A549 (cell line): ENCODE measurements at regions not wholly inside any gene's neighbourhood (a gene's known extent, or its start where the extent isn't known, plus 50 kb on each side); places are given as distances from the start of the nearest gene placed in this dataset.

Source experiments
- ATAC-seq, 2 experiments: fragments of 200-7000 bp in 1 of 2; fragments of >200 bp in 1 of 2; cut with Nextera tagmentation in 1 of 2; cut with Tn5 transposase in 1 of 2; 3 replicates each; pipeline versions ENCODE4 v1.8.0 to v1.9.1; 2018 to 2020; ENCODE audit warnings: mild to moderate bottlenecking in 1 of 2, moderate library complexity in 1 of 2
- CTCF ChIA-PET: fragments of 300-600 bp; sonication (Branson Sonifier 250); formaldehyde crosslinking; extraction: SDS; loops from one replicate; lab custom pipeline; 2021; ENCODE audit warnings: antibody characterized with exemption, inconsistent platforms; lab: Yijun Ruan, JAX
- POLR2A ChIA-PET: fragments of 350-600 bp; formaldehyde crosslinking; extraction: SDS; loops from one replicate; lab custom pipeline; 2021; ENCODE audit warnings: antibody characterized with exemption, inconsistent platforms; lab: Yijun Ruan, JAX
- DNase-seq, 2 experiments: peaks; one replicate each; pipeline versions ENCODE4 v3.0.0 to v3.0.0-alpha.2; 2011 to 2016; ENCODE audit warnings: low read depth in 1 of 2, low spot score in 1 of 2
- FAIRE-seq: peaks from 2 replicates; lab custom pipeline; 2011; peaks lifted over from hg19 to GRCh38; lab: Jason Lieb, UNC
- H3K27ac ChIP-seq, 2 experiments: fragments of >200 bp; sonication (Bioruptor Twin); formaldehyde crosslinking; 3 replicates each; pipeline ENCODE4 v1.5.1; 2016 to 2017
- H3K4me1 ChIP-seq: fragments of >200 bp; sonication (Bioruptor Twin); formaldehyde crosslinking; 3 replicates; pipeline ENCODE4 v1.6.1; 2016
- H3K4me2 ChIP-seq: fragments of >200 bp; sonication (Bioruptor Twin); formaldehyde crosslinking; 3 replicates; pipeline ENCODE4 v1.6.1; 2016
- H3K4me3 ChIP-seq: fragments of >200 bp; sonication (Bioruptor Twin); formaldehyde crosslinking; 3 replicates; pipeline ENCODE4 v1.5.1; 2016
- H3K9me3 ChIP-seq: fragments of >200 bp; sonication (Bioruptor Twin); formaldehyde crosslinking; 3 replicates; pipeline ENCODE4 v1.6.1; 2016
- CHD4 ChIP-seq: fragments of 200-600 bp; sonication (generic); IDR thresholded peaks from 2 replicates; pipeline ENCODE4 v1.6.1; 2016; ENCODE audit warnings: antibody characterized with exemption, mild to moderate bottlenecking, borderline replicate concordance
- CTCF ChIP-seq: fragments of >200 bp; sonication (Bioruptor Twin); formaldehyde crosslinking; IDR thresholded peaks from 3 replicates; pipeline ENCODE4 v1.5.1; 2016
- EHF ChIP-seq: fragments of 250-450 bp; sonication (Bioruptor Pico); IDR thresholded peaks from 2 replicates; pipeline ENCODE4 v1.5.0; 2020; ENCODE audit warnings: mild to moderate bottlenecking
- EHMT2 ChIP-seq: fragments of 200-600 bp; sonication (generic); IDR thresholded peaks from 2 replicates; pipeline ENCODE4 v1.6.1; 2016; ENCODE audit warnings: antibody characterized with exemption, low read depth, mild to moderate bottlenecking, moderate library complexity
- EP300 ChIP-seq, 2 experiments: fragments of >200 bp; sonication (Bioruptor Twin); formaldehyde crosslinking; IDR thresholded peaks; 2 replicates in 1 of 2; 3 replicates in 1 of 2; pipeline ENCODE4 v1.6.1; 2016 to 2017
- FOSB ChIP-seq: fragments of 250-450 bp; sonication (Bioruptor Pico); IDR thresholded peaks from 2 replicates; pipeline ENCODE4 v1.5.0; 2020; ENCODE audit warnings: mild to moderate bottlenecking, moderate library complexity
- JUN ChIP-seq, 2 experiments: fragments of >200 bp; sonication (Bioruptor Twin); formaldehyde crosslinking; IDR thresholded peaks; 2 replicates in 1 of 2; 3 replicates in 1 of 2; pipeline ENCODE4 v1.6.1; 2016 to 2017
- KDM1A ChIP-seq: fragments of 200-600 bp; sonication (generic); IDR thresholded peaks from 2 replicates; pipeline ENCODE4 v1.6.1; 2016; ENCODE audit warnings: low read depth, mild to moderate bottlenecking
- KDM5A ChIP-seq: fragments of 200-600 bp; sonication (generic); IDR thresholded peaks from 2 replicates; pipeline ENCODE4 v1.6.1; 2016; ENCODE audit warnings: antibody characterized with exemption, mild to moderate bottlenecking
- MAFK ChIP-seq: fragments of 450-650 bp; IDR thresholded peaks from 2 replicates; pipeline ENCODE4 v1.6.1; 2014; ENCODE audit not compliant: partially characterized antibody
- MAX ChIP-seq: IDR thresholded peaks from 2 replicates; pipeline ENCODE4 v1.6.1; 2012
- MAZ ChIP-seq: fragments of 150-350 bp; IDR thresholded peaks from 2 replicates; pipeline ENCODE4 v1.6.1; 2014; ENCODE audit warnings: antibody characterized with exemption, low read depth, low read length, borderline replicate concordance
- NFE2L2 ChIP-seq: fragments of 150-350 bp; conservative IDR thresholded peaks from 2 replicates; pipeline ENCODE4 v1.6.1; 2014; ENCODE audit warnings: low read length
- NR3C1 ChIP-seq: fragments of >200 bp; sonication (Bioruptor Twin); formaldehyde crosslinking; IDR thresholded peaks from 3 replicates; pipeline ENCODE4 v1.6.1; 2017
- PHF8 ChIP-seq: fragments of 200-600 bp; sonication (generic); IDR thresholded peaks from 2 replicates; pipeline ENCODE4 v1.6.1; 2016; ENCODE audit warnings: low read depth, mild to moderate bottlenecking, antibody characterized with exemption, moderate library complexity, borderline replicate concordance
- RCOR1 ChIP-seq: fragments of 150-350 bp; IDR thresholded peaks from 2 replicates; pipeline ENCODE4 v1.6.1; 2014; ENCODE audit warnings: antibody characterized with exemption, low read length, low read depth
- SMC3 ChIP-seq: fragments of >200 bp; sonication (Bioruptor Twin); formaldehyde crosslinking; IDR thresholded peaks from 3 replicates; pipeline ENCODE4 v1.6.1; 2018; ENCODE audit warnings: inconsistent platforms
- ZC3H11A ChIP-seq: fragments of 450-650 bp; IDR thresholded peaks from 2 replicates; pipeline ENCODE4 v1.6.1; 2014; ENCODE audit warnings: antibody characterized with exemption, mild to moderate bottlenecking
- ZSCAN20 ChIP-seq: fragments of 250-450 bp; sonication (Bioruptor Pico); IDR thresholded peaks from 2 replicates; pipeline ENCODE4 v1.8.0; 2022; ENCODE audit warnings: mild to moderate bottlenecking, moderate library complexity
- WGBS: methylation state at CpG from one replicate; pipeline ENCODE4 v1.1.6; 2017; ENCODE audit errors: missing lambda C conversion rate; 5-methylcytosine and 5-hydroxymethylcytosine counted together
- TF ChIP-seq, protein P1 (sequence below): fragments of 250-450 bp; sonication (Bioruptor Pico); IDR thresholded peaks from 2 replicates; pipeline ENCODE4 v1.5.0; 2021; ENCODE audit warnings: mild to moderate bottlenecking, moderate library complexity, borderline replicate concordance

DNA sequence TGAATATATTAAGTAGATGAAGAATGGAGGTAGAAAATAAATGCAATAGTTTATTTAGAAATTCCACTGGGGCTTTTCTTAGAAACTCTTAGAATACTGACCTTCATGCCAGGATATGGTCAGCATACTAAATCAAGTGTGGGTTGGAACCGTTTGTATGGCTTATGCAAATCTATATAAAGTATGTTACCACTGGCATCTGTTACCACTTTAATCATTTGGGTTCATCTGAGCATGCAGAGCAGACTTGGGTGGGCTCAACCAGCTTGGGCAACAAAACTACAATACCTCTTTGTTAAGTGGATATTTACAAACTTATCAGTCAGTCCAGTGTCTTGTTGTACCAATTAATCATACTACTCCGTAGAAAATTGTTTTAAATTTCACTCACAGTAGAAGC is 125.8 kb downstream of the CRPPA start:
- Histone ChIP-seq H3K27ac (no peak overlapping the region), H3K4me1 (0 out of 3 replicates have a peak, but pooled peaks cover 4% of the 10 kb centered on the region), H3K4me3 (no peak overlapping the region), H3K9me3 (no peaks in the 10 kb centered on the region), H3K4me2 (no peak overlapping the region)
- TF ChIP-seq KDM1A (no peak), NFE2L2 (no peak), FOSB (CRISPR knock-in tag) (no peak), CHD4 (no peak), CTCF (no peak), SMC3 (no peak), EP300 (IDR thresholded peaks at IDR 0.05) (no peak), ZC3H11A (no peak), JUN (IDR thresholded peaks at IDR 0.05) (no peak), MAZ (no peak), NR3C1 (no peak), RCOR1 (no peak)
- POLR2A ChIA-PET = no interaction called here
- CTCF ChIA-PET = no interaction called here
- ATAC-seq (no peak), FAIRE-seq (no peak), DNase-seq (no peak)
- 6% methylated on average over 2 of the region's 2 CpGs for WGBS

DNA sequence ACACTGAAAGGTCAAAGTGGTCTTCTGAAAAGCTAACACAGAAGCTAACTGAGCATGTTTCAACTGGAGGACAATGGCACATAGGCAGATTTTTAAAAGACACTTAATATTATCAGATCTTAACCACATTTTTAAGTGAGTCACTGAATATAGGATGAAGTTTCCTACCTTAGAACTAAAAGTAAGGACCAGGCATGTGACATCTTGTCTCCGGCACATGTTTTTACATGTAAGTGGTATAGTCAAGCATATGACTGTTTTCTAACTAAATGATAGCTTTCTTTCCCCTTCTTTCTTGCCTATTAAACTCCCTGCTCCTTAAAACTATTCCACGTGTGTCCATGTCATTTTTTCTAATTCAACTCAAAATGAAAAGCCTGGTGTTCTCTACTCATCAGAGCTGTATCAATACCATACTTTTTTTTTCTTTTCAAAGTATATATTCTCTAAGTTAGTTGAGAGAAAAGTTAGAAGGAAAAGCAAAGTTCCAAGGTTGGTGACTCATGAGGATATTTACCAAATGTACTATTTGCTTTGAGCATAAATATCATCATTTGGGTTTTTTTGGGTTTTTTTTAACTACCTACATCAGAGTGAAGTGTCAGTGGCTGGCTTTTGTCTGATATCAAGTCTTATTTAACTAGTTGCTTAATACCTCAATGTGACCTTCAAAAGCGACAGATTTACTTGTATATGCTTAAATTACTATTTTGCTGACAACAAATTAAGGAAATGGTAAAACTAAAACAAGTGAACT is 127.5 kb downstream of the CRPPA start:
- TF ChIP-seq KDM5A = no peak
- TF ChIP-seq, all 56 proteins: peak for 0
- WGBS = 44% methylated on average over 3 of the region's 3 CpGs
- Histone ChIP-seq H3K4me3 (no peak overlapping the region), H3K27ac (no peak overlapping the region), H3K4me2 (no peak overlapping the region), H3K9me3 (no peaks in the 10 kb centered on the region), H3K4me1 (no peaks in the 10 kb centered on the region)
- ATAC-seq = no peak
- no peak for FAIRE-seq
- ChIA-PET CTCF (no interaction called here), POLR2A (no interaction called here)
- DNase-seq = no peak

DNA sequence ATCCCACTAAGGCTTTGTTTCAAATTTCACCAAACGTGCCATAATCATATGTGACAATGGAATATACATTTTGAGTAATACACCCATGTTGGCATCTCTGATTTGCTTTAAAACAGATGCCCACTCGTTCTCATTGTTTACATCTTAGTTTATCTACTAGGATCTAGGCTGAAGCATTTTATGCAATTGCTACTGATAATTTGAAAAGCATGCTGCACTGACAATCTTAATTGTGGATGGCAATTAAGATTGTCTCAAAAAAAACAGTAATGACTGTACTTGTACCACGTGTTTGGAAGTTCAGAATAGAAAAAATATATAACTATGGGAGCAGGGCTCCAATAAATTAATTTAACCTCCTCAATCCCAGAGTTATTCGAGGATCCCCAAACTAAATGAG is 136.8 kb downstream of the CRPPA start:
- 5% methylated on average over 4 of the region's 4 CpGs for WGBS
- TF ChIP-seq MAFK (no peak), ZSCAN20 (CRISPR knock-in tag) (no peak), SMC3 (no peak), PHF8 (no peak), MAX (no peak), KDM5A (no peak), EHMT2 (no peak), EHF (CRISPR knock-in tag) (no peak)
- TF ChIP-seq, protein P1, sequence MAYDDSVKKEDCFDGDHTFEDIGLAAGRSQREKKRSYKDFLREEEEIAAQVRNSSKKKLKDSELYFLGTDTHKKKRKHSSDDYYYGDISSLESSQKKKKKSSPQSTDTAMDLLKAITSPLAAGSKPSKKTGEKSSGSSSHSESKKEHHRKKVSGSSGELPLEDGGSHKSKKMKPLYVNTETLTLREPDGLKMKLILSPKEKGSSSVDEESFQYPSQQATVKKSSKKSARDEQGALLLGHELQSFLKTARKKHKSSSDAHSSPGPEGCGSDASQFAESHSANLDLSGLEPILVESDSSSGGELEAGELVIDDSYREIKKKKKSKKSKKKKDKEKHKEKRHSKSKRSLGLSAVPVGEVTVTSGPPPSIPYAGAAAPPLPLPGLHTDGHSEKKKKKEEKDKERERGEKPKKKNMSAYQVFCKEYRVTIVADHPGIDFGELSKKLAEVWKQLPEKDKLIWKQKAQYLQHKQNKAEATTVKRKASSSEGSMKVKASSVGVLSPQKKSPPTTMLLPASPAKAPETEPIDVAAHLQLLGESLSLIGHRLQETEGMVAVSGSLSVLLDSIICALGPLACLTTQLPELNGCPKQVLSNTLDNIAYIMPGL = no peak
- TF ChIP-seq, all 56 proteins: peak for 0
- no peak overlapping the region for H3K4me3 ChIP-seq

More for the DNA sequence above, 136.8 kb downstream of the CRPPA start:
- no peak overlapping the region for H3K27ac ChIP-seq
- H3K4me2 ChIP-seq = no peak overlapping the region
- no peak for FAIRE-seq
- no peaks in the 10 kb centered on the region for H3K4me1 ChIP-seq
- no peaks in the 10 kb centered on the region for H3K9me3 ChIP-seq
- DNase-seq = no peak
- ATAC-seq = no peak
- ChIA-PET POLR2A (no interaction called here), CTCF (no interaction called here)
